HG02852 (cell line): ENCODE measurements at regions not wholly inside any gene's neighbourhood (a gene's known extent, or its start where the extent isn't known, plus 50 kb on each side); places are given as distances from the start of the nearest gene placed in this dataset.

ENCODE experiments used
- ATAC-seq: cut with Tn5 transposase; IDR thresholded peaks from one replicate; pipeline ENCODE4 v1.9.1; 2021; ENCODE audit warnings: mild to moderate bottlenecking, moderate library complexity; ENCODE audit not compliant: unreplicated experiment

- no peak for ATAC-seq
Measured at GRCh38 chr3:107428051-107428858, 51.0 kb downstream of the CCDC54 start.

GRCh38 chr3:107429320-107430181, 52.3 kb downstream of the CCDC54 start:
- peak; percentile 51 for ATAC-seq

- ATAC-seq: peak; percentile 2
Measured at GRCh38 chr3:107430214-107430995, 53.2 kb downstream of the CCDC54 start.

GRCh38 chr3:107430996-107431245, 53.7 kb downstream of the CCDC54 start:
- ATAC-seq: peak; percentile 23

GRCh38 chr3:107431246-107432012, 54.2 kb downstream of the CCDC54 start:
- peak; percentile 59 for ATAC-seq

GRCh38 chr3:107432013-107432515, 54.8 kb downstream of the CCDC54 start:
- no peak for ATAC-seq

- no peak for ATAC-seq
Measured at GRCh38 chr3:107432646-107433045, 55.4 kb downstream of the CCDC54 start.

- no peak for ATAC-seq
Measured at GRCh38 chr3:107436029-107436428, 58.8 kb downstream of the CCDC54 start.

- ATAC-seq: no peak
Measured at GRCh38 chr3:107438671-107439070, 61.4 kb downstream of the CCDC54 start.

- no peak for ATAC-seq
Measured at GRCh38 chr3:107441617-107442016, 64.4 kb downstream of the CCDC54 start.

GRCh38 chr3:107443461-107443860, 66.2 kb downstream of the CCDC54 start:
- ATAC-seq: no peak

- ATAC-seq: no peak
Measured at GRCh38 chr3:107446706-107447105, 69.5 kb downstream of the CCDC54 start.

- no peak for ATAC-seq
Measured at GRCh38 chr3:107450254-107450893, 72.4 kb upstream of the BBX start.

- no peak for ATAC-seq
Measured at GRCh38 chr3:107452436-107452835, 70.3 kb upstream of the BBX start.

- ATAC-seq: no peak
Measured at GRCh38 chr3:107453504-107453903, 69.3 kb upstream of the BBX start.

- ATAC-seq: no peak
Measured at GRCh38 chr3:107455621-107456020, 67.1 kb upstream of the BBX start.

GRCh38 chr3:107456501-107456900, 66.3 kb upstream of the BBX start:
- no peak for ATAC-seq

- ATAC-seq: no peak
Measured at GRCh38 chr3:107458871-107459270, 63.9 kb upstream of the BBX start.

- no peak for ATAC-seq
Measured at GRCh38 chr3:107461721-107462120, 61.0 kb upstream of the BBX start.

GRCh38 chr3:107464037-107464436, 58.7 kb upstream of the BBX start:
- ATAC-seq: no peak
